ENCODE measurements at regions not wholly inside any gene's neighbourhood (a gene's known extent, or its start where the extent isn't known, plus 50 kb on each side); places are given as distances from the start of the nearest gene placed in this dataset.

- no peak overlapping the region for H3K4me3 ChIP-seq (replicated peaks in 1 of 2; ENCODE audit: low read depth in 1 of 2, low read length in 2 of 2)
- intact Hi-C loops (cut with micrococcal nuclease): no loop called here
- H4K20me1 ChIP-seq (ENCODE audit: insufficient read depth): no peaks in the 10 kb centered on the region
- no TSS peak for BruUV-seq (replicated peaks)
- H3K9me2 ChIP-seq (ENCODE audit: insufficient read depth): no peaks in the 10 kb centered on the region
- TF ChIP-seq, protein P1, sequence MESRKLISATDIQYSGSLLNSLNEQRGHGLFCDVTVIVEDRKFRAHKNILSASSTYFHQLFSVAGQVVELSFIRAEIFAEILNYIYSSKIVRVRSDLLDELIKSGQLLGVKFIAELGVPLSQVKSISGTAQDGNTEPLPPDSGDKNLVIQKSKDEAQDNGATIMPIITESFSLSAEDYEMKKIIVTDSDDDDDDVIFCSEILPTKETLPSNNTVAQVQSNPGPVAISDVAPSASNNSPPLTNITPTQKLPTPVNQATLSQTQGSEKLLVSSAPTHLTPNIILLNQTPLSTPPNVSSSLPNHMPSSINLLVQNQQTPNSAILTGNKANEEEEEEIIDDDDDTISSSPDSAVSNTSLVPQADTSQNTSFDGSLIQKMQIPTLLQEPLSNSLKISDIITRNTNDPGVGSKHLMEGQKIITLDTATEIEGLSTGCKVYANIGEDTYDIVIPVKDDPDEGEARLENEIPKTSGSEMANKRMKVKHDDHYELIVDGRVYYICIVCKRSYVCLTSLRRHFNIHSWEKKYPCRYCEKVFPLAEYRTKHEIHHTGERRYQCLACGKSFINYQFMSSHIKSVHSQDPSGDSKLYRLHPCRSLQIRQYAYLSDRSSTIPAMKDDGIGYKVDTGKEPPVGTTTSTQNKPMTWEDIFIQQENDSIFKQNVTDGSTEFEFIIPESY (IDR thresholded peaks at IDR 0.05; ENCODE audit: extremely low read depth, insufficient replicate concordance, low read length): no peak
- no peak for TF ChIP-seq POLR2AphosphoS5 (IDR thresholded peaks at IDR 0.05; ENCODE audit: low read depth, low read length)
- ChIA-PET POLR2A (no interaction called here), CTCF (no interaction called here), RAD21 (ENCODE audit: low non-redundant PET in 1 of 2, low total read pairs in 2 of 2, uncharacterized antibody in 2 of 2, unreplicated experiment in 2 of 2) (no interaction called here)
- no peak overlapping the region for H3K27ac ChIP-seq (ENCODE audit: low read depth, low read length)
- ATAC-seq (no peak), DNase-seq (ENCODE audit: low read depth, low spot score) (no peak)
- no peak overlapping the region for H3K4me2 ChIP-seq (ENCODE audit: low read length)
- H3K27me3 ChIP-seq (ENCODE audit: insufficient read depth, low read length): no peaks in the 10 kb centered on the region; the same call in 1 of the 2 replicates
- H2AFZ ChIP-seq (ENCODE audit: low read depth, low read length, poor library complexity, severe bottlenecking): no peak overlapping the region
- H3K9ac ChIP-seq (ENCODE audit: low read length): no peak overlapping the region
- no peaks in the 10 kb centered on the region for H3K36me3 ChIP-seq (ENCODE audit: control insufficient read depth in 1 of 2, insufficient read depth in 2 of 2, low read length in 2 of 2)
- H3K9me3 ChIP-seq (ENCODE audit: control insufficient read depth in 1 of 2, insufficient read depth in 1 of 2, low read depth in 1 of 2, low read length in 2 of 2): no peaks in the 10 kb centered on the region
- H3K79me2 ChIP-seq (ENCODE audit: insufficient read depth, low read length): no peaks in the 10 kb centered on the region
- no peaks in the 10 kb centered on the region for H3K4me1 ChIP-seq (ENCODE audit: control insufficient read depth in 1 of 2, insufficient read depth in 2 of 2, low read length in 2 of 2)
These were observed 67.7 kb upstream of the C1orf87 start for GRCh38 chr1:60141276-60141675.

GRCh38 chr1:60137406-60137805, 63.8 kb upstream of the C1orf87 start:
- ATAC-seq (no peak), DNase-seq (ENCODE audit: low read depth, low spot score) (no peak)
- POLR2A ChIA-PET: no interaction called here
- Histone ChIP-seq H3K27me3 (ENCODE audit: insufficient read depth, low read length) (no peaks in the 10 kb centered on the region; the same call in 1 of the 2 replicates), H3K27ac (ENCODE audit: low read depth, low read length) (no peak overlapping the region), H3K4me3 (replicated peaks in 1 of 2; ENCODE audit: low read depth in 1 of 2, low read length in 2 of 2) (no peak overlapping the region), H2AFZ (ENCODE audit: low read depth, low read length, poor library complexity, severe bottlenecking) (no peak overlapping the region), H3K4me1 (ENCODE audit: control insufficient read depth in 1 of 2, insufficient read depth in 2 of 2, low read length in 2 of 2) (peaks cover 0 to 12% of the 10 kb centered on the region in 2 experiments; a peak in 1 of 4 replicates), H3K9me2 (ENCODE audit: insufficient read depth) (no peaks in the 10 kb centered on the region), H3K9me3 (ENCODE audit: control insufficient read depth in 1 of 2, insufficient read depth in 1 of 2, low read depth in 1 of 2, low read length in 2 of 2) (no peaks in the 10 kb centered on the region), H3K4me2 (ENCODE audit: low read length) (no peak overlapping the region), H3K36me3 (ENCODE audit: control insufficient read depth in 1 of 2, insufficient read depth in 2 of 2, low read length in 2 of 2) (no peaks in the 10 kb centered on the region), H4K20me1 (ENCODE audit: insufficient read depth) (no peaks in the 10 kb centered on the region), H3K79me2 (ENCODE audit: insufficient read depth, low read length) (no peaks in the 10 kb centered on the region), H3K9ac (ENCODE audit: low read length) (no peak overlapping the region)
- no TSS peak for BruUV-seq (replicated peaks)
- CTCF ChIA-PET: interaction anchor here (1.4 kb wide), 1 partner anchor 166 kb away, joined by 3 read pairs; no protein-coding TSS in a partner anchor
- intact Hi-C loops (cut with micrococcal nuclease): no loop called here
- RAD21 ChIA-PET (ENCODE audit: low non-redundant PET in 1 of 2, low total read pairs in 2 of 2, uncharacterized antibody in 2 of 2, unreplicated experiment in 2 of 2): no interaction called here
- TF ChIP-seq CBX3 (IDR thresholded peaks at IDR 0.05; ENCODE audit: low read depth) (no peak), EGR1 (IDR thresholded peaks at IDR 0.05; ENCODE audit: low read depth) (no peak), ELF1 (IDR thresholded peaks at IDR 0.05; ENCODE audit: borderline replicate concordance, low read depth) (no peak), ATF3 (IDR thresholded peaks at IDR 0.05) (no peak), SRF (IDR thresholded peaks at IDR 0.05; ENCODE audit: low read depth) (no peak), EZH2 (IDR thresholded peaks at IDR 0.05) (no peak), FOSL1 (IDR thresholded peaks at IDR 0.05; ENCODE audit: low read depth) (no peak), POLR2AphosphoS5 (IDR thresholded peaks at IDR 0.05; ENCODE audit: low read depth, low read length) (no peak), JUND (IDR thresholded peaks at IDR 0.05) (no peak)
- TF ChIP-seq, protein P2, sequence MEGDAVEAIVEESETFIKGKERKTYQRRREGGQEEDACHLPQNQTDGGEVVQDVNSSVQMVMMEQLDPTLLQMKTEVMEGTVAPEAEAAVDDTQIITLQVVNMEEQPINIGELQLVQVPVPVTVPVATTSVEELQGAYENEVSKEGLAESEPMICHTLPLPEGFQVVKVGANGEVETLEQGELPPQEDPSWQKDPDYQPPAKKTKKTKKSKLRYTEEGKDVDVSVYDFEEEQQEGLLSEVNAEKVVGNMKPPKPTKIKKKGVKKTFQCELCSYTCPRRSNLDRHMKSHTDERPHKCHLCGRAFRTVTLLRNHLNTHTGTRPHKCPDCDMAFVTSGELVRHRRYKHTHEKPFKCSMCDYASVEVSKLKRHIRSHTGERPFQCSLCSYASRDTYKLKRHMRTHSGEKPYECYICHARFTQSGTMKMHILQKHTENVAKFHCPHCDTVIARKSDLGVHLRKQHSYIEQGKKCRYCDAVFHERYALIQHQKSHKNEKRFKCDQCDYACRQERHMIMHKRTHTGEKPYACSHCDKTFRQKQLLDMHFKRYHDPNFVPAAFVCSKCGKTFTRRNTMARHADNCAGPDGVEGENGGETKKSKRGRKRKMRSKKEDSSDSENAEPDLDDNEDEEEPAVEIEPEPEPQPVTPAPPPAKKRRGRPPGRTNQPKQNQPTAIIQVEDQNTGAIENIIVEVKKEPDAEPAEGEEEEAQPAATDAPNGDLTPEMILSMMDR (IDR thresholded peaks at IDR 0.05 in 2 of 3, conservative IDR thresholded peaks at IDR 0.05 in 1 of 3; ENCODE audit: borderline replicate concordance in 1 of 3, insufficient read depth in 1 of 3, low read depth in 2 of 3, low read length in 2 of 3): no peak
- TF ChIP-seq, protein P3, sequence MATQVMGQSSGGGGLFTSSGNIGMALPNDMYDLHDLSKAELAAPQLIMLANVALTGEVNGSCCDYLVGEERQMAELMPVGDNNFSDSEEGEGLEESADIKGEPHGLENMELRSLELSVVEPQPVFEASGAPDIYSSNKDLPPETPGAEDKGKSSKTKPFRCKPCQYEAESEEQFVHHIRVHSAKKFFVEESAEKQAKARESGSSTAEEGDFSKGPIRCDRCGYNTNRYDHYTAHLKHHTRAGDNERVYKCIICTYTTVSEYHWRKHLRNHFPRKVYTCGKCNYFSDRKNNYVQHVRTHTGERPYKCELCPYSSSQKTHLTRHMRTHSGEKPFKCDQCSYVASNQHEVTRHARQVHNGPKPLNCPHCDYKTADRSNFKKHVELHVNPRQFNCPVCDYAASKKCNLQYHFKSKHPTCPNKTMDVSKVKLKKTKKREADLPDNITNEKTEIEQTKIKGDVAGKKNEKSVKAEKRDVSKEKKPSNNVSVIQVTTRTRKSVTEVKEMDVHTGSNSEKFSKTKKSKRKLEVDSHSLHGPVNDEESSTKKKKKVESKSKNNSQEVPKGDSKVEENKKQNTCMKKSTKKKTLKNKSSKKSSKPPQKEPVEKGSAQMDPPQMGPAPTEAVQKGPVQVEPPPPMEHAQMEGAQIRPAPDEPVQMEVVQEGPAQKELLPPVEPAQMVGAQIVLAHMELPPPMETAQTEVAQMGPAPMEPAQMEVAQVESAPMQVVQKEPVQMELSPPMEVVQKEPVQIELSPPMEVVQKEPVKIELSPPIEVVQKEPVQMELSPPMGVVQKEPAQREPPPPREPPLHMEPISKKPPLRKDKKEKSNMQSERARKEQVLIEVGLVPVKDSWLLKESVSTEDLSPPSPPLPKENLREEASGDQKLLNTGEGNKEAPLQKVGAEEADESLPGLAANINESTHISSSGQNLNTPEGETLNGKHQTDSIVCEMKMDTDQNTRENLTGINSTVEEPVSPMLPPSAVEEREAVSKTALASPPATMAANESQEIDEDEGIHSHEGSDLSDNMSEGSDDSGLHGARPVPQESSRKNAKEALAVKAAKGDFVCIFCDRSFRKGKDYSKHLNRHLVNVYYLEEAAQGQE (IDR thresholded peaks at IDR 0.05; ENCODE audit: low read depth): no peak
- TF ChIP-seq, protein P4, sequence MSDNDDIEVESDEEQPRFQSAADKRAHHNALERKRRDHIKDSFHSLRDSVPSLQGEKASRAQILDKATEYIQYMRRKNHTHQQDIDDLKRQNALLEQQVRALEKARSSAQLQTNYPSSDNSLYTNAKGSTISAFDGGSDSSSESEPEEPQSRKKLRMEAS (IDR thresholded peaks at IDR 0.05): no peak

Data from HCT116 (cell line).